Astrocyte (in vitro differentiated cells and primary cell): ENCODE measurements at regions not wholly inside any gene's neighbourhood (a gene's known extent, or its start where the extent isn't known, plus 50 kb on each side); places are given as distances from the start of the nearest gene placed in this dataset.

Source experiments
- CTCF ChIP-seq: IDR thresholded peaks from 2 replicates; pipeline ENCODE4 v1.5.1; 2011; ENCODE audit warnings: low read depth, mild to moderate bottlenecking, inconsistent platforms, low read length, moderate library complexity; ENCODE audit not compliant: insufficient read depth
- EZH2 ChIP-seq: IDR thresholded peaks from 2 replicates; pipeline ENCODE4 v1.6.1; 2012; ENCODE audit warnings: mild to moderate bottlenecking, low read length, inconsistent platforms; ENCODE audit not compliant: insufficient read depth

GRCh38 chr10:120016906-120017305 lies 124.4 kb downstream of the SEC23IP start:
- no peak for TF ChIP-seq EZH2
- no peak for TF ChIP-seq CTCF
